GM21360 (cell line): ENCODE measurements at regions not wholly inside any gene's neighbourhood (a gene's known extent, or its start where the extent isn't known, plus 50 kb on each side); places are given as distances from the start of the nearest gene placed in this dataset.

Source experiments
- ATAC-seq: cut with Tn5 transposase; IDR thresholded peaks from one replicate; pipeline ENCODE4 v1.9.1; 2021; ENCODE audit warnings: mild to moderate bottlenecking, moderate library complexity; ENCODE audit not compliant: unreplicated experiment

GRCh38 chr10:6305401-6306321 is 102.9 kb downstream of the PFKFB3 start:
- ATAC-seq = no peak

GRCh38 chr10:6306917-6307316 is 104.2 kb downstream of the PFKFB3 start:
- no peak for ATAC-seq

GRCh38 chr10:6309816-6310215 is 107.1 kb downstream of the PFKFB3 start:
- ATAC-seq = no peak

- no peak for ATAC-seq
These were observed 108.2 kb downstream of the PFKFB3 start for GRCh38 chr10:6310977-6311376.

GRCh38 chr10:6311700-6312330 is 109.1 kb downstream of the PFKFB3 start:
- no peak for ATAC-seq

- ATAC-seq = no peak
These were observed 109.9 kb downstream of the PFKFB3 start for GRCh38 chr10:6312636-6313035.

- no peak for ATAC-seq
These were observed 110.6 kb downstream of the PFKFB3 start for GRCh38 chr10:6313111-6313895.

- ATAC-seq = no peak
These were observed 112.0 kb downstream of the PFKFB3 start for GRCh38 chr10:6314620-6315205.

GRCh38 chr10:6319119-6319518 is 116.4 kb downstream of the PFKFB3 start:
- no peak for ATAC-seq

- ATAC-seq = no peak
These were observed 117.7 kb downstream of the PFKFB3 start for GRCh38 chr10:6320320-6321010.

- ATAC-seq = no peak
These were observed 119.1 kb downstream of the PFKFB3 start for GRCh38 chr10:6321880-6322279.

GRCh38 chr10:6322805-6323204 is 120.1 kb downstream of the PFKFB3 start:
- no peak for ATAC-seq

GRCh38 chr10:6327961-6328698 is 125.4 kb downstream of the PFKFB3 start:
- ATAC-seq = no peak

GRCh38 chr10:6328699-6329423 is 126.1 kb downstream of the PFKFB3 start:
- no peak for ATAC-seq

- no peak for ATAC-seq
These were observed 130.4 kb downstream of the PFKFB3 start for GRCh38 chr10:6333086-6333485.

- no peak for ATAC-seq
These were observed 131.2 kb downstream of the PFKFB3 start for GRCh38 chr10:6333973-6334372.

GRCh38 chr10:6336016-6336415 is 133.3 kb downstream of the PFKFB3 start:
- ATAC-seq = no peak

GRCh38 chr10:6337382-6337781 is 134.7 kb downstream of the PFKFB3 start:
- ATAC-seq = no peak

- no peak for ATAC-seq
These were observed 135.6 kb downstream of the PFKFB3 start for GRCh38 chr10:6338361-6338760.
